ENCODE measurements at regions not wholly inside any gene's neighbourhood (a gene's known extent, or its start where the extent isn't known, plus 50 kb on each side); places are given as distances from the start of the nearest gene placed in this dataset.

- no peak for TF ChIP-seq CTCF (IDR thresholded peaks at IDR 0.05; ENCODE audit: low read depth, low read length)
- TF ChIP-seq EZH2phosphoT487 (IDR thresholded peaks at IDR 0.05; ENCODE audit: low read depth) = no peak
Measured at GRCh38 chr1:222040955-222041354, 299.1 kb upstream of the DUSP10 start.
